Effector memory CD8-positive, alpha-beta T cell (primary cell): ENCODE measurements at regions not wholly inside any gene's neighbourhood (a gene's known extent, or its start where the extent isn't known, plus 50 kb on each side); places are given as distances from the start of the nearest gene placed in this dataset.

Experiments used
- ATAC-seq: fragments of 150-1000 bp; cut with Tn5 transposase; replicated peaks from 2 replicates; pipeline ENCODE4 v1.10.0; 2021; ENCODE audit warnings: mild to moderate bottlenecking, moderate library complexity
- DNase-seq, 3 experiments: peaks; one replicate each; pipeline ENCODE4 v3.0.0; 2021
- H3K27ac Mint-ChIP-seq, 2 donors: one replicate each; pipeline ENCODE4 v1.8.0; 2022; ENCODE audit warnings: mild to moderate bottlenecking in 2 of 2, mixed read lengths in 2 of 2, moderate library complexity in 2 of 2
- H3K27me3 Mint-ChIP-seq, 2 donors: one replicate each; pipeline ENCODE4 v1.8.0; 2022; ENCODE audit warnings: mixed read lengths in 2 of 2
- H3K36me3 Mint-ChIP-seq: one replicate; pipeline ENCODE4 v1.8.0; 2022; ENCODE audit warnings: mild to moderate bottlenecking, moderate library complexity, mixed read lengths; ENCODE audit not compliant: insufficient read depth
- H3K4me1 Mint-ChIP-seq, 2 donors: one replicate each; pipeline ENCODE4 v1.8.0; 2022; ENCODE audit warnings: low read depth in 2 of 2, mixed read lengths in 2 of 2
- H3K4me3 Mint-ChIP-seq, 2 donors: one replicate each; pipeline ENCODE4 v1.8.0; 2022; ENCODE audit warnings: mild to moderate bottlenecking in 2 of 2, mixed read lengths in 2 of 2, moderate library complexity in 2 of 2
- H3K9me3 Mint-ChIP-seq, 2 donors: one replicate each; pipeline ENCODE4 v1.8.0; 2022; ENCODE audit warnings: mixed read lengths in 2 of 2

DNA sequence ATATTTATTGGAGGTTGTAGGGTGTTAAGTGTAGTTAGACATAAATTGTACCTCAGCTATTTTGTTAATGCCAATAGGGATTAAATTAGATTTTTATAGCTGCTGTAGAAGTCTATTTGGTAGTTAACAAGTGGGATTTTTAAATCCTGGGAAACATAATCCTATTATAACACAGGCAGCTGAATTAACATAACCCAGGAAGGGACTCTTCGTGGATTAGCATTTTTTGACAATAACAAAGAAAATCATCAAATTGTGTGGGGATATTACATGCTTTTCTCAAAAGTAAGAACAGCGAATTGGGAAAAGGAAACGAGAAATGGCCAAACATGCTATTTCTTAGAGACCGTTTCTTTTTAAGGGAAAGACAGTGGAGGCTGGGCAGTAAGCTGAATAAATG lies 172.8 kb downstream of the ZIC5 start:
- peaks cover 3 to 7% of the 10 kb centered on the region in 2 donors for H3K9me3 Mint-ChIP-seq
- peaks cover 0 to 4% of the 10 kb centered on the region in 2 donors for H3K4me1 Mint-ChIP-seq
- H3K27ac Mint-ChIP-seq: no peak overlapping the region
- no peaks in the 10 kb centered on the region for H3K27me3 Mint-ChIP-seq
- DNase-seq (no peak), ATAC-seq (no peak)
- H3K36me3 Mint-ChIP-seq: no peaks in the 10 kb centered on the region
- H3K4me3 Mint-ChIP-seq: no peak overlapping the region

DNA sequence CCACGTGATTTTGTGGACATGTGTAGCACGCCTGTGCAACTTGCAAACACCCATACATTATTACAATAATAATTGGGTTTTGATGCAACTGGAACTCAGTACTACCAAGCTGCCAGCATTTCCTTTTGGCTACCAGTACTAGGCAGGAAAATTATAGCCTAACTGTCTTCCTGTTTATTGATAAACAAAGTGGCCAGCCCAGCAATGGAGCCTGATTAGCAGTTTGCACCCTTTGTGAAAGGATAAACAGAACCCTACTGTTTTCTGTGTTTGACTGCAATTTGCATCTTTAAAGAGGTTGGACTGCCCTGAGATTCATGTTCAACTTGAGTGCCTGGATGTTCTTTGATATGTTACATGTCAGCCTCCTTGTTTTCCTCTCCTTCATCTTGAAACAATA lies 173.9 kb downstream of the ZIC5 start:
- ATAC-seq (no peak), DNase-seq (no peak)
- Mint-ChIP-seq H3K4me3 (no peak overlapping the region), H3K4me1 (peaks cover 0 to 4% of the 10 kb centered on the region in 2 donors), H3K36me3 (no peaks in the 10 kb centered on the region), H3K27ac (no peak overlapping the region), H3K9me3 (peaks cover 3 to 7% of the 10 kb centered on the region in 2 donors), H3K27me3 (no peaks in the 10 kb centered on the region)

DNA sequence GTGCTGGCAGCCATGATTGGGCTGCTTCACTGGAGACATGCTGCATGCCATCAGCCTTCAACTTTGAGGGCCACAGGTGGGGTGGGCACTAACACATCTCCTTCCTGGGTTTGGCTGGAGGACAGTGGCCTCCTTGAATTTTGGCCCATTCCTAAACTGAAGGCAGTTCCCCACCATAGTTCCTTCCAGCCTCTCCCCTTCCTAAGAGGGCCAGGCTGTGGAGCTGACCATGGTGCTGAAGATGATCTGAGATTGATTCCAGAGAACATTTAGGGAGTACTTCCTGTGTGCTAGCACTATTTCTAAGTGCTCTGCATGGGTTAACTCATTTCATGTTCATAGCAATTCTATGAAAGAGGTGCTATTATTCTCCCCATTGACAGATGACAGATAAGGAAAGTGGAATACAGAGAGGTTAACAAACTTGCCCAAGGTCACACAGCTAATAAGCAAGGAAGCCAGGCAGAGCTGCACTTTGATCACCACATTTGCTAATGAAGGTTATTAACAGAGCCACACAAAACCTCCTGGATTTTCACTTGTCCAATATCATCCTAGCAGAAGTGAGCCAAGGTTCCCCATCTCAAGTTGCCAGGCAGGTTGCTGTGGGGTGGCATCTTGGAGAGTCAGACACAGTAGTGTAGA lies 175.3 kb downstream of the ZIC5 start:
- Mint-ChIP-seq H3K27me3 (no peaks in the 10 kb centered on the region), H3K36me3 (no peaks in the 10 kb centered on the region), H3K4me1 (peaks cover 0 to 4% of the 10 kb centered on the region in 2 donors), H3K4me3 (no peak overlapping the region), H3K9me3 (peaks cover 3 to 7% of the 10 kb centered on the region in 2 donors), H3K27ac (no peak overlapping the region)
- DNase-seq: peak in 2 of 3 experiments; percentile 4 to 8
- no peak for ATAC-seq

DNA sequence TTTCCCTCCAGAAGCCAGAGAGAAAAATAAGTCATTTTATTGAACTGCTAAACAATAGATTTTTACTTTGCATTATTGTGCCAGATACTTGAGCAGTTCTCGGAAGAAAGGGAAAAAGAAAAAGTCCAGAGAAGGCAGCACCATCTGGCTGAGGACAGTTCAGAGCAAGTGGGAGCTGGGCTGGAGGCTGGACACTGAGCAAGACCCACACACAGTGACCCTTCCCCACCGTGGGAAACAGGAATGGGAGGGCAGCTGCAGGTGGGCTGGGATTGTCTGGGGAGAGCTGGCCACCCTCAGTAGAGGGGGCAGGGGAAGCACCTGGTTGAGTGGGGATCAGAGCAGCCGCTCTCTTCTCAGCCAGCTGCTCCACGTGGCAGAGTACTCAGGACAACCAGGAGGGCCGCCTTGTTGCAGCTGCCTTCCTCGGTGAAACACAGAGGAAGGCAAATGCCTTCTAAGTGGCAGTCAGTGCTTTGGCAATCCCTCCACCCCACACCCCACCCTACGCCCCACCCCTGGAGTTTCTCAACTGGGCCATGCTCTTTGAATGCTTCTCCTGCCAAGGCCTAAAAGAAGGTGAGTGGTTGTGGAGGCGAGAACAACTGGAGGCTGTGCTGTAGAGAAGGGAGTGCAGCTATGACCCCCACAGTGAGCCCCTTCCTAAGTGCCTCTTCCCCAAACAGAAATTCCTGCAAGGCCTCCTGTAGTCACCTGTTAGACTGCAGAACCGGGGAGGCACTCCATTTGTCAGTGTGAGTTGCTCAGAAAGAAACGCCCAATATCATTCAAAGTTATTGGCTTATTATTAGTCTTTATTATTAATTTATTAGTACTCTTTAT lies 179.3 kb downstream of the ZIC5 start:
- Mint-ChIP-seq H3K4me3 (no peak overlapping the region), H3K4me1 (peaks cover 0 to 2% of the 10 kb centered on the region in 2 donors), H3K9me3 (peaks cover 3 to 7% of the 10 kb centered on the region in 2 donors), H3K27ac (no peak overlapping the region), H3K36me3 (no peaks in the 10 kb centered on the region), H3K27me3 (no peaks in the 10 kb centered on the region)
- ATAC-seq (no peak), DNase-seq (no peak)

DNA sequence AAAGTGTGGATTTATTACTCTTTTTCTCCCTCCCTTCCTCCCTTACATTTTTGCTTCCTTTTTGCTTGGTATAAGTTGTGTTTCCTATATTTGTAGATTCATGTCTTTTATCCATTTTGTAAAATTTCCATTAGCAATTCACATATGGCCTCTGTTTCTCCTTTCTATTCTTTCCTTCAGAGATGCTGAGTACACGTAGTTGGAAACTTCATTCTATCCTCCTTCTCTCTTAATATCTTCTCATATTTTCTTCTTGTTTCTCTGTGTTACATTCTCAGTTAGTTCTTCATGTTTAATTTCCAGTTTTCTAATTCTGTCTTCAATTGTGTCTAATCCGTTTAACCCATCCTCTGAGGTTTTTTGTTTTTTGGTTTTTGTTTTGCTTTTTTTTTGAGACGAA lies 188.9 kb downstream of the ZIC5 start:
- Mint-ChIP-seq H3K36me3 (no peaks in the 10 kb centered on the region), H3K9me3 (no peaks in the 10 kb centered on the region), H3K27me3 (no peaks in the 10 kb centered on the region), H3K4me1 (no peaks in the 10 kb centered on the region), H3K27ac (no peak overlapping the region), H3K4me3 (no peak overlapping the region)
- no peak for ATAC-seq
- DNase-seq: no peak

GRCh38 chr13:99778500-99778899 lies 193.1 kb downstream of the ZIC5 start:
- H3K27me3 Mint-ChIP-seq: no peaks in the 10 kb centered on the region
- H3K36me3 Mint-ChIP-seq: no peaks in the 10 kb centered on the region
- no peak overlapping the region for H3K4me3 Mint-ChIP-seq
- ATAC-seq: no peak
- no peak overlapping the region for H3K27ac Mint-ChIP-seq
- DNase-seq: no peak
- H3K4me1 Mint-ChIP-seq: no peaks in the 10 kb centered on the region
- H3K9me3 Mint-ChIP-seq: no peaks in the 10 kb centered on the region

- no peak for DNase-seq
- Mint-ChIP-seq H3K9me3 (no peaks in the 10 kb centered on the region), H3K4me1 (no peaks in the 10 kb centered on the region), H3K27me3 (no peaks in the 10 kb centered on the region), H3K36me3 (no peaks in the 10 kb centered on the region), H3K27ac (no peak overlapping the region), H3K4me3 (no peak overlapping the region)
- no peak for ATAC-seq
These were observed 193.7 kb downstream of the ZIC5 start for GRCh38 chr13:99777873-99778272.

DNA sequence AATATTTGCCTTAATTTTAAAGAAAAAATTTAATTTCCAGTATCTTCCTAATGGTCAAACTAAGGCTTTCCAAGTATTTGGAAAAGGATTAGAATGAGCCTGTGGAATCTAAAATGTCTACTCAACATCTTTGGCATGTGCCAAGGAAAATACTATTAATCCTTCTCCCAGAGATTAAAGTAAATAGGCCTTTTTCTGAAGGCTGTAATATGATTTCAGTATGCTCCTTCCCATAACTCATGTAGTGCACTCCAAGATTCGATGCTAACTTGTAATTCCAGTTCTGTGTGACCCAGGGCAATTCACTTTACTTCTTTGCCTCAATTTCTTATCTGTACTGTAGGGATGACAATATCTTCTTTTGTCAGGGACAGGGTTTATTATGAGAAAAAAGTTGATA lies 196.9 kb downstream of the ZIC5 start:
- ATAC-seq (no peak), DNase-seq (no peak)
- no peaks in the 10 kb centered on the region for H3K4me1 Mint-ChIP-seq
- no peaks in the 10 kb centered on the region for H3K27me3 Mint-ChIP-seq
- H3K9me3 Mint-ChIP-seq: no peaks in the 10 kb centered on the region
- H3K27ac Mint-ChIP-seq: no peak overlapping the region
- no peaks in the 10 kb centered on the region for H3K36me3 Mint-ChIP-seq
- no peak overlapping the region for H3K4me3 Mint-ChIP-seq

DNA sequence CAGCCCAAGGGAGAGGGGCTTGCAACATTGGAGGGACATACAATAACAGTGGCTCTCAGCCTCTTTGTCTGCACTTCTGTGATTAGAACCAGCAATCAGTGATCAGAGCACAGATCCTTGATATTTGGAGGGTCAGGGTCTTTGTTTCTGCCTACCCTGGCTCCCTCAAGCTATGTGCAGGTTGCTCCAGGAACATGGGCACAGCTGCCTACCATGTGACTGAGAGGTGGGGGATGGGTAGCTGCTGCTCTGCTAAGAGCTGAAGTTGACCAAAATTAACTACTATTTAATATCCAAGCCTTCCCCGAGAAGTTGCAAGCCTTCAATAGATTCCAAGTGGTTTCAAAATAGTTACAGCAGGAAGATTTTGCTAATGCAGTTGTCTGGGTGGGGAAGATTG lies 202.6 kb downstream of the ZIC5 start:
- H3K27ac Mint-ChIP-seq: no peak overlapping the region
- H3K4me3 Mint-ChIP-seq: no peak overlapping the region
- no peak for DNase-seq
- peaks cover 0 to 3% of the 10 kb centered on the region in 2 donors for H3K4me1 Mint-ChIP-seq
- no peaks in the 10 kb centered on the region for H3K27me3 Mint-ChIP-seq
- peaks cover 3% of the 10 kb centered on the region for H3K36me3 Mint-ChIP-seq
- H3K9me3 Mint-ChIP-seq: peaks cover 8% of the 10 kb centered on the region in 2 donors
- no peak for ATAC-seq

GRCh38 chr13:99766641-99767045 lies 204.9 kb downstream of the ZIC5 start:
- Mint-ChIP-seq H3K9me3 (peaks cover 8 to 14% of the 10 kb centered on the region in 2 donors), H3K36me3 (peaks cover 6% of the 10 kb centered on the region), H3K4me3 (no peak overlapping the region), H3K27me3 (no peaks in the 10 kb centered on the region), H3K4me1 (peaks cover 0 to 3% of the 10 kb centered on the region in 2 donors), H3K27ac (no peak overlapping the region)
- DNase-seq: no peak
- ATAC-seq: no peak

GRCh38 chr13:99765869-99766268 lies 205.7 kb downstream of the ZIC5 start:
- Mint-ChIP-seq H3K9me3 (peaks cover 8 to 14% of the 10 kb centered on the region in 2 donors), H3K36me3 (peaks cover 6% of the 10 kb centered on the region)
- no peak for ATAC-seq

DNA sequence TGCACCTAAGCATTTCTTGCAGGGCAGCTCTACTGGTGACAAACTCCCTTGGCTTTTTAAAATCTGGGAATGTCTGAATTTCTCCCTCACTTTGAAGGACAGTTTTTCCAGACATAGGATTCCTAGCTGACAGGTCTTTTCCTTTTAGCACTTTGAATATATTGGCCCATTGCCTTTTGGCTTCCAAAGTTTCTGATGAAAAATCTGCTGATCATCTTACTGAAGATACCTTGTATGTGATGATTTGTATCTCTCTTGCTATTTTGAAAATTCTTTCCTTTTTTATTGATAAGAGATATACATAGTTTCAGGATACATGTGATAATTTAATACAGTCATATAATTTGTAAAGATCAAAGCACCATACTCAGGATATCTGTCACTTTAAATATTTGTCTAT lies 211.1 kb downstream of the ZIC5 start:
- Mint-ChIP-seq H3K27me3 (no peaks in the 10 kb centered on the region), H3K27ac (no peak overlapping the region), H3K36me3 (peaks cover 8% of the 10 kb centered on the region), H3K4me1 (peaks cover 9 to 10% of the 10 kb centered on the region in 2 donors), H3K9me3 (peaks cover 0 to 6% of the 10 kb centered on the region in 2 donors), H3K4me3 (no peak overlapping the region)
- ATAC-seq (no peak), DNase-seq (no peak)

More at GRCh38 chr13:99765869-99766268, 205.7 kb downstream of the ZIC5 start:
- no peak overlapping the region for H3K27ac Mint-ChIP-seq
- H3K4me1 Mint-ChIP-seq: peaks cover 0 to 3% of the 10 kb centered on the region in 2 donors
- no peaks in the 10 kb centered on the region for H3K27me3 Mint-ChIP-seq
- no peak overlapping the region for H3K4me3 Mint-ChIP-seq
- DNase-seq: no peak

DNA sequence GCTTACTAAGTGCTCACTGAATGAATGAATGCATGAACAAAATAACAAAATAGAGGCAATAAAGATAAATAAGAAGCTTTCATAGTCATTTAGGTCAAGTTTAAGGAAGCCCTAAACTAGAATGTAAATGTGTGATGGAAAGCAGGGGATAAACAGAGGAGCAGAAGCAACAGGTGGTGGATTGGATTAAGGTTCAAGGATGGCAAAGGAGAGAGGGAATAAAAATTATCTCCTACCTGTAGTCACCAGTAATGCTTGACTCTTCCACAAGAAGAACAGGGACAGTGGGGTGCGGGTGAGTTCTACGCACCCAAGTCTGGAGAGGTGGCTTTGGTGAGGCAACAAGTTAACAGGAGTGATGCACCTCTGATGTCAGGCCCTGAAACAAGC lies 212.4 kb downstream of the ZIC5 start:
- Mint-ChIP-seq H3K36me3 (peaks cover 8% of the 10 kb centered on the region), H3K27ac (no peak overlapping the region), H3K4me3 (no peak overlapping the region), H3K4me1 (peaks cover 12 to 13% of the 10 kb centered on the region in 2 donors), H3K9me3 (peaks cover 0 to 6% of the 10 kb centered on the region in 2 donors), H3K27me3 (no peaks in the 10 kb centered on the region)
- DNase-seq (no peak), ATAC-seq (no peak)
